Upper lobe of right lung (tissue), 1 donor: ENCODE measurements at regions not wholly inside any gene's neighbourhood (a gene's known extent, or its start where the extent isn't known, plus 50 kb on each side); places are given as distances from the start of the nearest gene placed in this dataset.

Source experiments
- ATAC-seq: fragments of 200-7000 bp; cut with Tn5 transposase; one replicate; pipeline ENCODE4 v1.9.1; 2020; ENCODE audit warnings: mild to moderate bottlenecking, moderate library complexity
- DNase-seq: peaks from one replicate; pipeline ENCODE4 v3.0.0-alpha.2; 2020
- H3K27ac ChIP-seq: fragments of 200-600 bp; one replicate; pipeline ENCODE4 v1.8.0; 2022
- H3K27me3 ChIP-seq: fragments of 200-600 bp; one replicate; pipeline ENCODE4 v1.8.0; 2022; ENCODE audit warnings: mild to moderate bottlenecking
- H3K36me3 ChIP-seq: fragments of 200-600 bp; one replicate; pipeline ENCODE4 v1.8.0; 2022
- H3K4me1 ChIP-seq: fragments of 200-600 bp; one replicate; pipeline ENCODE4 v1.8.0; 2022
- H3K4me3 ChIP-seq: fragments of 200-600 bp; one replicate; pipeline ENCODE4 v1.8.0; 2022; ENCODE audit warnings: mild to moderate bottlenecking
- H3K9me3 ChIP-seq: fragments of 200-600 bp; one replicate; pipeline ENCODE4 v1.8.0; 2022
- intact Hi-C: fragments of 100-400 bp; cut with DNase I; formaldehyde crosslinking; loops from one replicate; pipeline ENCODE4 v1.11.0; 2022
- TF ChIP-seq, protein P1 (sequence below): fragments of 200-600 bp; IDR thresholded peaks from one replicate; pipeline ENCODE4 v1.8.0; 2022; ENCODE audit warnings: antibody characterized with exemption
- donor health status: DM: no; HTN: yes; CAD: no; lungs with severe emphysema.

DNA sequence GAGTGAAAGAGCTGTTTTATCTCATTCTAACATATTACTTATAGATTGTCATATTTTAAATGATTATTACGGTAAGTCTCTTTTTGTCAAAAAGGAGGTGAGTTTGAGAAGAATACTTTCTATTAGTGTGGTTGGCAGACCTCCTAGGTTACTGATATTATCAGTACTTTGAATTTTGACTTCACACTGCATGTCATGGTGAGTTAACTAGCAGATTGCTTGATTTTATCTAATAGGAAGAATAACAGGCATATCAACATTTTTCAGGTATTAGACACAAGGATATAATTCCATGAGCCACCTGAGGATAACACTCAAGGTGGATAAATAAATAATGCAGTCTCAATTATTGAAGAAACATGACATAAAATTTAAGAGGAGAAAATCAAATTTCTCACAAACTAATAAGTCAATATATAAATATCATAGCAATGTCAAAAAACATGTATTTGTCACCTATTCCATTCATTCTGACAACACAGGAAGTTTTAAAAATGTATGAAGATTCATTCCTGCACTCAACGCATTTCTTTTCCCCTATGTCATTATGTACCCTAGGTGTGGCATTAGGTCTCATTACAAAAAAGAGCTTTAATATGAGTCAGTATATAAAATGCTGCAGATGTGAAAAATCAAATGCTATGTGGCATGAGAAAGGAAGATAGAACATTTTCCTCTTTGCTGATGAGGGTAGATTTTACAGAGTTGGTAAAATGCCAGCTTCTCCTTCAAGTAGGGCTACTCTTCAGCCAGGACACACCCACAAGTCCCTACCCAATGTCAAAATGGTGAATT is 1621.6 kb downstream of the REEP3 start:
- TF ChIP-seq, protein P1, sequence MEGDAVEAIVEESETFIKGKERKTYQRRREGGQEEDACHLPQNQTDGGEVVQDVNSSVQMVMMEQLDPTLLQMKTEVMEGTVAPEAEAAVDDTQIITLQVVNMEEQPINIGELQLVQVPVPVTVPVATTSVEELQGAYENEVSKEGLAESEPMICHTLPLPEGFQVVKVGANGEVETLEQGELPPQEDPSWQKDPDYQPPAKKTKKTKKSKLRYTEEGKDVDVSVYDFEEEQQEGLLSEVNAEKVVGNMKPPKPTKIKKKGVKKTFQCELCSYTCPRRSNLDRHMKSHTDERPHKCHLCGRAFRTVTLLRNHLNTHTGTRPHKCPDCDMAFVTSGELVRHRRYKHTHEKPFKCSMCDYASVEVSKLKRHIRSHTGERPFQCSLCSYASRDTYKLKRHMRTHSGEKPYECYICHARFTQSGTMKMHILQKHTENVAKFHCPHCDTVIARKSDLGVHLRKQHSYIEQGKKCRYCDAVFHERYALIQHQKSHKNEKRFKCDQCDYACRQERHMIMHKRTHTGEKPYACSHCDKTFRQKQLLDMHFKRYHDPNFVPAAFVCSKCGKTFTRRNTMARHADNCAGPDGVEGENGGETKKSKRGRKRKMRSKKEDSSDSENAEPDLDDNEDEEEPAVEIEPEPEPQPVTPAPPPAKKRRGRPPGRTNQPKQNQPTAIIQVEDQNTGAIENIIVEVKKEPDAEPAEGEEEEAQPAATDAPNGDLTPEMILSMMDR: no peak
- Histone ChIP-seq H3K9me3 (no peaks in the 10 kb centered on the region), H3K4me3 (no peak overlapping the region), H3K36me3 (no peaks in the 10 kb centered on the region), H3K4me1 (no peaks in the 10 kb centered on the region), H3K27ac (no peak overlapping the region), H3K27me3 (no peaks in the 10 kb centered on the region)
- intact Hi-C loops: no loop called here
- DNase-seq (no peak), ATAC-seq (no peak)

DNA sequence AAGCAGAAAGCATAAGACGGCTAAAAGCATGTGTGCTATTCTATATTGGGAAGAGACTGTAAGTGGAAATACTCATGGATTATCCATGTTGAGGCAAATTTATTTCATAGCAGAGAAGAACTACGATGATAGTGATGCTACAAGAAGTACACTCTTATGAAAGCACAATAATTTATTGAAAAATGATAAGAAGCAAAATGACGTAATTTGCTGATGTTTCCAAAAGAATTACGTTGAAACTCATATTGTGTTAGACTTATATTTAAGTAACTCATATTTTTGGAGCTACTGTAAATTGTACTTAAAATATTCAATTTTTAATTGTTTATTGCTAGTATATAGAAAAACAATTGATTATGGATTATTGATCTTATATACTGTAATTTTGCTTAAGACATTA is 1622.5 kb downstream of the REEP3 start:
- TF ChIP-seq, protein P1: no peak
- intact Hi-C loops: no loop called here
- ATAC-seq (no peak), DNase-seq (no peak)
- Histone ChIP-seq H3K27ac (no peak overlapping the region), H3K27me3 (no peaks in the 10 kb centered on the region), H3K4me1 (no peaks in the 10 kb centered on the region), H3K4me3 (no peak overlapping the region), H3K9me3 (no peaks in the 10 kb centered on the region), H3K36me3 (no peaks in the 10 kb centered on the region)

DNA sequence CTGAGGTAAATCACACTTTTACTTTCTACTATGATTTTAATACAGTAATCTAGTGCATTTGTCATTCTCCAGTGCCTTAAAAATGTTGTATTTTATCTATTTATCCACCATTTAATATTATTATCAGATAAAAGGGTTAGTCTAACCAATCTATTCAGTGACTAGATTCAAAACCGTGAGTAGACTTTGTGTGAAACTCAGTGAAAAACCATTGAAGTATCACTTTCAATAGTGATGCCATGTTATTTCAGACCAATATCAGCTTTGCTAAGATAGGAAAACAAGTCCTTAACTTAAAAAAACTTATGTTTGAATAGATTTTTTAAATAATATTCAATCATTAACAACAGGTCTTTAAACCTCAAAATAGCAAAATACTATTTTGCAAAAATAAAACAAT is 1628.7 kb downstream of the REEP3 start:
- TF ChIP-seq, protein P1: no peak
- intact Hi-C loops: no loop called here
- Histone ChIP-seq H3K9me3 (no peaks in the 10 kb centered on the region), H3K27me3 (no peaks in the 10 kb centered on the region), H3K36me3 (no peaks in the 10 kb centered on the region), H3K4me3 (no peak overlapping the region), H3K27ac (no peak overlapping the region), H3K4me1 (no peaks in the 10 kb centered on the region)
- ATAC-seq (no peak), DNase-seq (no peak)

DNA sequence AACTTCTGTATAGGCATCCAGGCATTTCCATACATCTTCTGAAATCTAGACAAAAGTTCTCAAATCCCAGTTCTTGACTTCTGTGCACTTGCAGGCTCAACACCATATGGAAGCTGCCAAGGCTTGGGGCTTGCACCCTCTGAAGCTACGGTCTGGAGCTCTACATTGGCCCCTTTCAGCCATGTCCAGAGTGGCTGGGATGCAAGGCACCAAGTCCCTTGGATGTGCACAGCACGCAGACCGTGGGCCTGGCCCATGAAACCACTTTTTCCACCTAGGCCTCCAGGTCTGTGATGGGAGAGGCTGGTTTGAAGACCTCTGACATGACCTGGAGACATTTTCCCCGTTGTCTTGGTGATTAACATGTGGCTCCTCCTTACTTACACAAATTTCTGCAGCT is 1645.1 kb downstream of the REEP3 start:
- no peaks in the 10 kb centered on the region for H3K4me1 ChIP-seq
- no peak overlapping the region for H3K27ac ChIP-seq
- no peak for DNase-seq
- H3K4me3 ChIP-seq: no peak overlapping the region
- H3K9me3 ChIP-seq: no peaks in the 10 kb centered on the region
- intact Hi-C loops: no loop called here
- no peak for ATAC-seq
- TF ChIP-seq, protein P1: no peak
- H3K27me3 ChIP-seq: no peaks in the 10 kb centered on the region
- H3K36me3 ChIP-seq: no peaks in the 10 kb centered on the region

GRCh38 chr10:65172249-65172648 is 1651.0 kb downstream of the REEP3 start:
- no peak overlapping the region for H3K4me3 ChIP-seq
- no peaks in the 10 kb centered on the region for H3K4me1 ChIP-seq
- DNase-seq (no peak), ATAC-seq (no peak)
- H3K27ac ChIP-seq: no peak overlapping the region
- no peaks in the 10 kb centered on the region for H3K9me3 ChIP-seq
- intact Hi-C loops: no loop called here
- TF ChIP-seq, protein P1: no peak
- no peaks in the 10 kb centered on the region for H3K27me3 ChIP-seq
- no peaks in the 10 kb centered on the region for H3K36me3 ChIP-seq
